Smooth muscle cell (in vitro differentiated cells): ENCODE measurements at regions not wholly inside any gene's neighbourhood (a gene's known extent, or its start where the extent isn't known, plus 50 kb on each side); places are given as distances from the start of the nearest gene placed in this dataset.

ENCODE experiments used
- DNase-seq: peaks from one replicate; lab custom pipeline; 2025; ENCODE audit not compliant: unreplicated experiment; lab: John Stamatoyannopoulos, UW
- H2AFZ ChIP-seq: fragments of 200-600 bp; sonication (generic); 2 replicates; pipeline ENCODE4 v1.6.0; 2016; ENCODE audit warnings: antibody characterized with exemption, low read depth, mild to moderate bottlenecking
- H3F3A ChIP-seq: fragments of 200-600 bp; sonication (generic); 2 replicates; pipeline ENCODE4 v1.6.0; 2017; ENCODE audit warnings: antibody characterized with exemption, low read depth
- H3K27ac ChIP-seq: fragments of 200-600 bp; sonication (generic); 2 replicates; pipeline ENCODE4 v1.5.1; 2016; ENCODE audit warnings: low read depth, mild to moderate bottlenecking
- H3K27me3 ChIP-seq: fragments of 200-600 bp; sonication (generic); 2 replicates; pipeline ENCODE4 v1.6.1; 2016; ENCODE audit warnings: low read depth, mild to moderate bottlenecking
- H3K36me3 ChIP-seq: fragments of 200-600 bp; sonication (generic); 2 replicates; pipeline ENCODE4 v1.5.1; 2016; ENCODE audit warnings: low read depth
- H3K4me1 ChIP-seq: fragments of 200-600 bp; sonication (generic); 2 replicates; pipeline ENCODE4 v1.5.1; 2016; ENCODE audit warnings: low read depth
- H3K4me2 ChIP-seq: fragments of 200-600 bp; sonication (generic); 2 replicates; pipeline ENCODE4 v1.6.0; 2016; ENCODE audit warnings: mild to moderate bottlenecking
- H3K4me3 ChIP-seq: fragments of 200-600 bp; sonication (generic); 2 replicates; pipeline ENCODE4 v1.5.1; 2016; ENCODE audit warnings: mild to moderate bottlenecking
- H3K79me2 ChIP-seq: fragments of 200-600 bp; sonication (generic); 2 replicates; pipeline ENCODE4 v1.6.0; 2016; ENCODE audit warnings: low read depth, mild to moderate bottlenecking
- H3K9ac ChIP-seq: fragments of 200-600 bp; sonication (generic); 2 replicates; pipeline ENCODE4 v1.6.0; 2016; ENCODE audit warnings: low read depth
- H3K9me3 ChIP-seq: fragments of 200-600 bp; sonication (generic); replicated peaks from 2 replicates; pipeline ENCODE4 v1.5.1; 2016; ENCODE audit warnings: low read depth
- H4K20me1 ChIP-seq: fragments of 200-600 bp; sonication (generic); 2 replicates; pipeline ENCODE4 v1.6.0; 2016; ENCODE audit warnings: low read depth
- WGBS: methylation state at CpG from one replicate; pipeline ENCODE4 v1.1.7; 2016; ENCODE audit warnings: low lambda C conversion rate; 5-methylcytosine and 5-hydroxymethylcytosine counted together
- TF ChIP-seq, protein P1 (sequence below): fragments of 200-600 bp; sonication (generic); IDR thresholded peaks from 2 replicates; pipeline ENCODE4 v1.5.1; 2017; ENCODE audit warnings: borderline replicate concordance, mild to moderate bottlenecking, antibody characterized with exemption; ENCODE audit not compliant: insufficient read depth, poor library complexity, severe bottlenecking

DNA sequence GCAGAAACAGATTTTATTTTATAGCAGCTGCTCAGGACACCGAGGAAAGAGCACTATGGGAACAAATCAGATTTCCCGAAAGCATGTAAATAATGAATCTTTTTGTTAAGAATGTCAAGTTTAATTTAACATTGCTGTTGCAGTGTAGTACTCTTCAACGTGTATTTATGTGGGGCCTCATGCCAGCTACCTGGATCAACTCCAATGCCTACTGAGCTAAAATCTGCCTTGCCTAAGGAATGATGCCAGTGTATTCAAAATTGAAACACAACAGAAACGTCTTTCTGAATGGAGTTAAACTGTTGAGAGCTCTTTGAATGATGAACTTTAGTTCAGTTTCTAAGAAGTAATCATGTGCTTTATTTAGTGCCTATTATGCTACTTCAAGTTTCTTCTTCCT is 1379.8 kb upstream of the ATXN8OS start:
- Histone ChIP-seq H3K27me3 (no peaks in the 10 kb centered on the region), H3K4me3 (no peak overlapping the region), H2AFZ (no peak overlapping the region), H3K9me3 (no peaks in the 10 kb centered on the region), H3K9ac (no peak overlapping the region), H3K79me2 (no peaks in the 10 kb centered on the region), H3F3A (no peaks in the 10 kb centered on the region), H4K20me1 (no peaks in the 10 kb centered on the region), H3K4me1 (no peaks in the 10 kb centered on the region), H3K36me3 (no peaks in the 10 kb centered on the region), H3K4me2 (no peak overlapping the region), H3K27ac (no peak overlapping the region)
- no peak for DNase-seq
- TF ChIP-seq, protein P1, sequence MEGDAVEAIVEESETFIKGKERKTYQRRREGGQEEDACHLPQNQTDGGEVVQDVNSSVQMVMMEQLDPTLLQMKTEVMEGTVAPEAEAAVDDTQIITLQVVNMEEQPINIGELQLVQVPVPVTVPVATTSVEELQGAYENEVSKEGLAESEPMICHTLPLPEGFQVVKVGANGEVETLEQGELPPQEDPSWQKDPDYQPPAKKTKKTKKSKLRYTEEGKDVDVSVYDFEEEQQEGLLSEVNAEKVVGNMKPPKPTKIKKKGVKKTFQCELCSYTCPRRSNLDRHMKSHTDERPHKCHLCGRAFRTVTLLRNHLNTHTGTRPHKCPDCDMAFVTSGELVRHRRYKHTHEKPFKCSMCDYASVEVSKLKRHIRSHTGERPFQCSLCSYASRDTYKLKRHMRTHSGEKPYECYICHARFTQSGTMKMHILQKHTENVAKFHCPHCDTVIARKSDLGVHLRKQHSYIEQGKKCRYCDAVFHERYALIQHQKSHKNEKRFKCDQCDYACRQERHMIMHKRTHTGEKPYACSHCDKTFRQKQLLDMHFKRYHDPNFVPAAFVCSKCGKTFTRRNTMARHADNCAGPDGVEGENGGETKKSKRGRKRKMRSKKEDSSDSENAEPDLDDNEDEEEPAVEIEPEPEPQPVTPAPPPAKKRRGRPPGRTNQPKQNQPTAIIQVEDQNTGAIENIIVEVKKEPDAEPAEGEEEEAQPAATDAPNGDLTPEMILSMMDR: no peak
- 84% methylated on average over 4 of the region's 4 CpGs for WGBS

DNA sequence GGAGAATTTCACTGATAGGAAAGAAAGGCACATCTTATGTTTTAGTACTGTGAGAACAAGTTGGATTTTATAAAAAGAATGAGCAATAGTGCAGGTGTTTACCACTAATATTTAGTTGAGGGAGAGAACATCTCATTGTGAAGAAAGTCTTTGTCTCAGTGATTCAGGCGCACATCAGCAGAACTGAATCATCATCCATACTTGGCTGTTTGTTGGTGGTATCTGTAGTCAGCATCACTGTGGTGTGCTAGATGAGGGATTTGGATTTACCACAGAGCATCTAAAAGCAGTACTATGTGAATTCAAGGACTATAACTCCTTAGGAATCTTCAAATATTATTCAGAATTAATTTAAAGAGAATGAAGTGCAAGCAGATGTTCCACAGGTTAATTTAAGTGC is 1380.5 kb upstream of the ATXN8OS start:
- H2AFZ ChIP-seq: no peak overlapping the region
- no peaks in the 10 kb centered on the region for H3K4me1 ChIP-seq
- no peaks in the 10 kb centered on the region for H3F3A ChIP-seq
- H3K27me3 ChIP-seq: no peaks in the 10 kb centered on the region
- DNase-seq: no peak
- no peaks in the 10 kb centered on the region for H3K36me3 ChIP-seq
- TF ChIP-seq, protein P1: no peak
- H3K9ac ChIP-seq: no peak overlapping the region
- H3K79me2 ChIP-seq: no peaks in the 10 kb centered on the region
- no peaks in the 10 kb centered on the region for H4K20me1 ChIP-seq
- WGBS: 42% methylated on average over 1 of the region's 1 CpG
- no peak overlapping the region for H3K4me2 ChIP-seq
- no peak overlapping the region for H3K4me3 ChIP-seq
- H3K9me3 ChIP-seq: no peaks in the 10 kb centered on the region
- H3K27ac ChIP-seq: no peak overlapping the region

DNA sequence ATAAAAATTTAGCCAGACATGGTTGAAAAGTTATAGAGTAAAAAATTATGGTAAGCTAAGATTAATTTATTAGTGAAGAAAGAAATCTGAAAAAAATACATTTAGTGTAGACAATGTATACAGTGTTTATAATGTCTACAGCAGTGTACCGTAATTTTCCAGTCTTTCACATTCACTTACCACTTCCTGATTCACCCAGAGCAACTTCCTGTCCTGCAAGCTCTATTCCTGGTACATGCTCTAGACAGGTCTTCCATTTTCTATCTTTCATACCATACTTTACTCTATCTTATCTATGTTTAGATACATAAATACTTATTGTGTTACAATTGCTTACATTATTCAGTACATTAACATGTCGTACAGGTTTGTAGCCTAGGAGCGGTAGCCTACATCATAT is 1387.8 kb upstream of the ATXN8OS start:
- H3K4me1 ChIP-seq: peaks cover 9% of the 10 kb centered on the region
- H3K79me2 ChIP-seq: no peaks in the 10 kb centered on the region
- WGBS: 98% methylated on average over 3 of the region's 3 CpGs
- H3K9ac ChIP-seq: no peak overlapping the region
- H2AFZ ChIP-seq: no peak overlapping the region
- TF ChIP-seq, protein P1: no peak
- H3K4me2 ChIP-seq: no peak overlapping the region
- H3K4me3 ChIP-seq: no peak overlapping the region
- no peaks in the 10 kb centered on the region for H4K20me1 ChIP-seq
- no peaks in the 10 kb centered on the region for H3K27me3 ChIP-seq
- no peaks in the 10 kb centered on the region for H3K36me3 ChIP-seq
- no peaks in the 10 kb centered on the region for H3K9me3 ChIP-seq
- no peaks in the 10 kb centered on the region for H3F3A ChIP-seq
- DNase-seq: no peak
- no peak overlapping the region for H3K27ac ChIP-seq

DNA sequence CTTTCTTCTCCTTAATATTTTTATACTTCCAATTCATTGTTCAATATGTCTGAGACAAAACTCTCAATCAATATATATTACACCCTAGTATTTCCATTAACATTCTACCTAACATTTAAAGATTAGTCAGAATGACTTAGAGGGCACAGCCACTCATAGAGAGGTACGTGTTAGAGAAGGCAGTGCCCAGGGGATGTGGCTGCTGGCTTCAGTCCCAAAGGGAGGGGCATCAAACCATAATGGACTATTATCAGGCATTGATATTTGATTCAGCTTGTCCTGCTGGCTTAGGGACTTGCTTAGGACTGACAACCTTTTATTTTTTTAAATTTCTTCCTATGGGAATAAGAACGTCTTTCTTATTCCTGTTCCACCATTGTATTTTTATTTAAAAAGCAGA is 1392.0 kb upstream of the ATXN8OS start:
- H3F3A ChIP-seq: no peaks in the 10 kb centered on the region
- H3K79me2 ChIP-seq: no peaks in the 10 kb centered on the region
- DNase-seq: no peak
- H3K27me3 ChIP-seq: no peaks in the 10 kb centered on the region
- no peaks in the 10 kb centered on the region for H4K20me1 ChIP-seq
- no peak overlapping the region for H3K4me2 ChIP-seq
- no peaks in the 10 kb centered on the region for H3K36me3 ChIP-seq
- no peak overlapping the region for H3K4me3 ChIP-seq
- 82% methylated on average over 2 of the region's 2 CpGs for WGBS
- H3K27ac ChIP-seq: no peak overlapping the region
- H3K9ac ChIP-seq: no peak overlapping the region
- no peak overlapping the region for H2AFZ ChIP-seq
- no peaks in the 10 kb centered on the region for H3K9me3 ChIP-seq
- H3K4me1 ChIP-seq: peaks cover 30% of the 10 kb centered on the region
- TF ChIP-seq, protein P1: no peak
